A673 (cell line): ENCODE measurements at regions not wholly inside any gene's neighbourhood (a gene's known extent, or its start where the extent isn't known, plus 50 kb on each side); places are given as distances from the start of the nearest gene placed in this dataset.

ENCODE experiments used
- CTCF ChIP-seq: fragments of 300-800, 200-600 bp; sonication (generic); conservative IDR thresholded peaks from 2 replicates; pipeline ENCODE4 v1.5.1; 2017; ENCODE audit warnings: low read depth, mild to moderate bottlenecking, antibody characterized with exemption, low read length, moderate library complexity, mixed read lengths
- EZH2 ChIP-seq: fragments of 200-600 bp; sonication (generic); IDR thresholded peaks from 2 replicates; pipeline ENCODE4 v1.6.1; 2017; ENCODE audit warnings: borderline replicate concordance, low read depth, mild to moderate bottlenecking, mixed read lengths, antibody characterized with exemption, low read length; ENCODE audit not compliant: poor library complexity, severe bottlenecking

GRCh38 chr11:116374085-116374484 lies 398.7 kb downstream of the BUD13 start:
- no peak for TF ChIP-seq EZH2
- TF ChIP-seq CTCF, result no peak
